Uterus (tissue), 2 donors: ENCODE measurements at regions not wholly inside any gene's neighbourhood (a gene's known extent, or its start where the extent isn't known, plus 50 kb on each side); places are given as distances from the start of the nearest gene placed in this dataset.

Experiments
- CTCF ChIP-seq, 4 experiments: fragments of 200-600 bp in 2 of 4; fragments of 450-650 bp in 2 of 4; sonication (generic) in 2 of 4; IDR thresholded peaks; one replicate each; pipeline ENCODE4 v1.5.1; 2016 to 2019; ENCODE audit warnings: antibody characterized with exemption in 4 of 4, mild to moderate bottlenecking in 2 of 4, moderate library complexity in 1 of 4
- POLR2A ChIP-seq, 2 donors: fragments of 450-650 bp; IDR thresholded peaks; one replicate each; pipeline ENCODE4 v1.6.1; 2016; ENCODE audit warnings: antibody characterized with exemption in 2 of 2, mild to moderate bottlenecking in 1 of 2, moderate library complexity in 1 of 2

- no peak for TF ChIP-seq CTCF (IDR thresholded peaks at IDR 0.05)
- TF ChIP-seq POLR2A (IDR thresholded peaks at IDR 0.05), result no peak
Observed at GRCh38 chr6:165178056-165178455, 131.3 kb downstream of the C6orf118 start.
